Caco-2 (cell line): ENCODE measurements at regions not wholly inside any gene's neighbourhood (a gene's known extent, or its start where the extent isn't known, plus 50 kb on each side); places are given as distances from the start of the nearest gene placed in this dataset.
"Not testable (repeated sequence)": the region's sequence is repeated elsewhere in the genome, so short reads cannot be mapped to it uniquely, and the experiment has no call there.

Source experiments
- BruUV-seq: library from RNA; stranded (reverse); fragments of 400-500 nt; replicated peaks from 2 replicates; lab custom pipeline; 2021; lab: Mats Ljungman, UMichigan
- CTCF ChIA-PET: fragments of 300-600 bp; sonication (Branson Sonifier 250); formaldehyde crosslinking; loops from one replicate; lab custom pipeline; 2022; ENCODE audit warnings: antibody characterized with exemption; lab: Charles Lee
- POLR2A ChIA-PET: fragments of 300-600 bp; sonication (Branson Sonifier 250); formaldehyde crosslinking; loops from one replicate; lab custom pipeline; 2022; ENCODE audit warnings: antibody characterized with exemption; lab: Charles Lee
- DNase-seq, 2 experiments: peaks; one replicate each; pipeline versions ENCODE4 v3.0.0 to v3.0.0-alpha.2; 2020 to 2022
- H3K27me3 ChIP-seq: replicated peaks from 2 replicates; pipeline ENCODE4 v1.6.0; 2011; ENCODE audit warnings: low read length; ENCODE audit not compliant: control insufficient read depth, insufficient read depth
- H3K36me3 ChIP-seq: 2 replicates; pipeline ENCODE4 v1.5.1; 2011; ENCODE audit warnings: low read length; ENCODE audit not compliant: control insufficient read depth, insufficient read depth
- H3K4me1 ChIP-seq: fragments of 250-450 bp; sonication (Bioruptor Pico); 2 replicates; pipeline ENCODE4 v1.5.1; 2020; ENCODE audit warnings: mild to moderate bottlenecking
- H3K4me3 ChIP-seq: 2 replicates; pipeline ENCODE4 v1.5.1; 2011; ENCODE audit warnings: low read depth, mild to moderate bottlenecking, control low read depth, low read length
- H3K9me3 ChIP-seq: fragments of 250-450 bp; sonication (Bioruptor Pico); 2 replicates; pipeline ENCODE4 v1.5.1; 2020; ENCODE audit warnings: mild to moderate bottlenecking, moderate library complexity
- H3K27ac Mint-ChIP-seq: one replicate; pipeline ENCODE4 v1.8.0; 2022; ENCODE audit warnings: mixed read lengths; ENCODE audit not compliant: unreplicated experiment
- H3K27me3 Mint-ChIP-seq: one replicate; pipeline ENCODE4 v1.8.0; 2022; ENCODE audit warnings: mixed read lengths; ENCODE audit not compliant: insufficient read depth, unreplicated experiment
- H3K36me3 Mint-ChIP-seq: one replicate; pipeline ENCODE4 v1.8.0; 2022; ENCODE audit warnings: mild to moderate bottlenecking, mixed read lengths; ENCODE audit not compliant: insufficient read depth, unreplicated experiment
- H3K4me1 Mint-ChIP-seq: one replicate; pipeline ENCODE4 v1.8.0; 2022; ENCODE audit warnings: low read depth, mixed read lengths; ENCODE audit not compliant: unreplicated experiment
- H3K4me3 Mint-ChIP-seq: one replicate; pipeline ENCODE4 v1.8.0; 2022; ENCODE audit warnings: mild to moderate bottlenecking, moderate library complexity, mixed read lengths; ENCODE audit not compliant: unreplicated experiment
- H3K9me3 Mint-ChIP-seq: one replicate; pipeline ENCODE4 v1.8.0; 2022; ENCODE audit warnings: mixed read lengths; ENCODE audit not compliant: unreplicated experiment
- intact Hi-C: fragments of 100-400 bp; cut with micrococcal nuclease; formaldehyde crosslinking; loops from one replicate; pipeline ENCODE4 v1.10.0; 2022; ENCODE audit not compliant: unreplicated experiment

GRCh38 chr21:5136406-5136805 lies 5385.0 kb upstream of the TPTE start:
- H3K4me3 Mint-ChIP-seq, POLR2A ChIA-PET, DNase-seq, H3K4me1 ChIP-seq, H3K9me3 Mint-ChIP-seq, BruUV-seq, H3K4me1 Mint-ChIP-seq, H3K27me3 Mint-ChIP-seq, H3K4me3 ChIP-seq, H3K36me3 ChIP-seq, H3K27ac Mint-ChIP-seq, H3K36me3 Mint-ChIP-seq, H3K27me3 ChIP-seq, H3K9me3 ChIP-seq, CTCF ChIA-PET, intact Hi-C loops: not testable (repeated sequence)

GRCh38 chr21:5137006-5137405 lies 5384.4 kb upstream of the TPTE start:
- H3K36me3 ChIP-seq, H3K27me3 Mint-ChIP-seq, H3K4me3 Mint-ChIP-seq, POLR2A ChIA-PET, H3K9me3 ChIP-seq, H3K4me1 ChIP-seq, H3K4me1 Mint-ChIP-seq, H3K4me3 ChIP-seq, H3K27ac Mint-ChIP-seq, DNase-seq, intact Hi-C loops, CTCF ChIA-PET, H3K9me3 Mint-ChIP-seq, H3K36me3 Mint-ChIP-seq, H3K27me3 ChIP-seq, BruUV-seq: not testable (repeated sequence)

- DNase-seq, H3K36me3 Mint-ChIP-seq, H3K9me3 Mint-ChIP-seq, H3K4me3 ChIP-seq, H3K27me3 ChIP-seq, H3K4me1 ChIP-seq, H3K4me3 Mint-ChIP-seq, H3K27ac Mint-ChIP-seq, H3K9me3 ChIP-seq, CTCF ChIA-PET, H3K36me3 ChIP-seq, H3K27me3 Mint-ChIP-seq, H3K4me1 Mint-ChIP-seq, POLR2A ChIA-PET, intact Hi-C loops, BruUV-seq: not testable (repeated sequence)
These were observed 5382.7 kb upstream of the TPTE start for GRCh38 chr21:5138687-5139086.

- BruUV-seq, H3K9me3 Mint-ChIP-seq, H3K36me3 Mint-ChIP-seq, H3K9me3 ChIP-seq, H3K4me1 Mint-ChIP-seq, H3K4me1 ChIP-seq, H3K4me3 ChIP-seq, CTCF ChIA-PET, H3K27ac Mint-ChIP-seq, H3K27me3 ChIP-seq, H3K27me3 Mint-ChIP-seq, H3K36me3 ChIP-seq, H3K4me3 Mint-ChIP-seq, intact Hi-C loops, POLR2A ChIA-PET, DNase-seq: not testable (repeated sequence)
These were observed 5381.9 kb upstream of the TPTE start for GRCh38 chr21:5139528-5139927.

GRCh38 chr21:5143011-5143410 lies 5378.4 kb upstream of the TPTE start:
- H3K27me3 Mint-ChIP-seq, H3K4me3 Mint-ChIP-seq, DNase-seq, H3K27ac Mint-ChIP-seq, intact Hi-C loops, POLR2A ChIA-PET, H3K4me1 Mint-ChIP-seq, H3K9me3 ChIP-seq, H3K27me3 ChIP-seq, H3K4me1 ChIP-seq, CTCF ChIA-PET, H3K36me3 Mint-ChIP-seq, BruUV-seq, H3K36me3 ChIP-seq, H3K4me3 ChIP-seq, H3K9me3 Mint-ChIP-seq: not testable (repeated sequence)

GRCh38 chr21:5144731-5145130 lies 5376.7 kb upstream of the TPTE start:
- H3K36me3 Mint-ChIP-seq, H3K9me3 Mint-ChIP-seq, DNase-seq, POLR2A ChIA-PET, CTCF ChIA-PET, H3K36me3 ChIP-seq, H3K27ac Mint-ChIP-seq, intact Hi-C loops, H3K27me3 ChIP-seq, H3K4me3 ChIP-seq, H3K4me3 Mint-ChIP-seq, H3K27me3 Mint-ChIP-seq, H3K9me3 ChIP-seq, H3K4me1 ChIP-seq, BruUV-seq, H3K4me1 Mint-ChIP-seq: not testable (repeated sequence)

GRCh38 chr21:5147685-5148084 lies 5373.7 kb upstream of the TPTE start:
- POLR2A ChIA-PET, intact Hi-C loops, CTCF ChIA-PET, H3K36me3 ChIP-seq, H3K27ac Mint-ChIP-seq, H3K4me1 Mint-ChIP-seq, H3K27me3 Mint-ChIP-seq, H3K9me3 Mint-ChIP-seq, H3K36me3 Mint-ChIP-seq, H3K27me3 ChIP-seq, H3K4me3 ChIP-seq, H3K4me3 Mint-ChIP-seq, BruUV-seq, DNase-seq, H3K4me1 ChIP-seq, H3K9me3 ChIP-seq: not testable (repeated sequence)
